ENCODE measurements at regions not wholly inside any gene's neighbourhood (a gene's known extent, or its start where the extent isn't known, plus 50 kb on each side); places are given as distances from the start of the nearest gene placed in this dataset.

DNA sequence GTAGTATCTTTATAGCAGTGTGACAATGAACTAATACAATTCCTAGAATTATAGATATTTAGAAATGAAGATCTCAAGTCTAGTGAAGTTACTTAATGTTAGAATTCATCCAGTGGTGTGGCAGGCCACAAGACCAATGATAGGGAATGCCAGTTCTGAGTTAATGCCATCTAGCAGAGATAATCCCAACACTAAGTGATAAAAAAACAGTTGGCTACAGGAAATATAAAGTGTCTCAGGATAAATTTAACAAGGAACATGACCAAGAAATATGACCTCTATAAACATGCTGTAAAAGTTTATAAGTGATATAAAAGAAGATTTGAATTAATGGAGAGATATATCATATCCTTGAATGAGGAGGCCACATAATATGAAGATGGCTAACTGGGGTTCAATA, 1790.5 kb upstream of the ADGRL3 start:
- no peaks in the 10 kb centered on the region for H3K79me1 ChIP-seq (ENCODE audit: low read length)
- H3K4me3 ChIP-seq (ENCODE audit: low read length), result no peak overlapping the region
- H4K5ac ChIP-seq (ENCODE audit: low read length), result no peak overlapping the region
- no peak overlapping the region for H3K56ac ChIP-seq (ENCODE audit: low read length)
- H2BK120ac ChIP-seq (ENCODE audit: low read depth, low read length), result no peak overlapping the region
- H3K36me3 ChIP-seq (ENCODE audit: control insufficient read depth, insufficient read depth, low read length), result no peaks in the 10 kb centered on the region
- no peak overlapping the region for H3K18ac ChIP-seq (ENCODE audit: low read length)
- no peak overlapping the region for H3K4me2 ChIP-seq (ENCODE audit: low read length)
- no peak for DNase-seq
- H2BK5ac ChIP-seq (ENCODE audit: low read length), result no peak overlapping the region
- H3K4ac ChIP-seq (ENCODE audit: low read depth, low read length), result no peak overlapping the region
- no peaks in the 10 kb centered on the region for H3K4me1 ChIP-seq (ENCODE audit: control insufficient read depth, low read depth, low read length)
- H4K8ac ChIP-seq (ENCODE audit: low read depth, low read length), result no peak overlapping the region
- no peak overlapping the region for H2BK15ac ChIP-seq (replicated peaks; ENCODE audit: low read depth)
- H3K27me3 ChIP-seq (ENCODE audit: insufficient read depth, low read length, poor library complexity), result no peaks in the 10 kb centered on the region
- H3K27ac ChIP-seq (ENCODE audit: low read depth, low read length), result no peak overlapping the region
- no peak overlapping the region for H3K9ac ChIP-seq (ENCODE audit: low read length)
- no peak overlapping the region for H3K23ac ChIP-seq (ENCODE audit: low read length)
- no peak overlapping the region for H2AK5ac ChIP-seq (ENCODE audit: low read length)
- no peaks in the 10 kb centered on the region for H3K79me2 ChIP-seq (ENCODE audit: control insufficient read depth, insufficient read depth, low read length)

DNA sequence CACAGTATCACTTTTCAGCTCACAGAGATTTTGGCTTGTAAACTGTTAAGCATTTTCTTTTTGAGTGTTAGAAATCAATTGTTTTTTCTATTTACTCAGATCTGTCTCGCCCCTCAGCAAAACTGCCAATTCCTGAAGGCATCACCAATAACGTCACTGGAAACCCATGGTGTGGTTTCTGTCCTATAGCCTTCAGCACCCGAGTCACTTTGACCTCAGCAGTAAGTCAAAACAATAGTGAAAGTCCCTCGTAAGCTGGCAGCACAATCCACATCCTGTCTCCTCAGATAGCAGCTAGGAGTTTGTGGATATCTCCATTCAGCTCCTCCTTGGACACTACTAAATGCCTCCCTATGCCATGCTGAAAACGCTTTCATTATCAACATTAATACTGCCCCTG, 1787.4 kb upstream of the ADGRL3 start:
- Histone ChIP-seq H3K18ac (ENCODE audit: low read length) (no peak overlapping the region), H3K27ac (ENCODE audit: low read depth, low read length) (no peak overlapping the region), H3K9ac (ENCODE audit: low read length) (no peak overlapping the region), H3K23ac (ENCODE audit: low read length) (no peak overlapping the region), H3K4me3 (ENCODE audit: low read length) (no peak overlapping the region), H2BK15ac (replicated peaks; ENCODE audit: low read depth) (no peak overlapping the region), H2AK5ac (ENCODE audit: low read length) (no peak overlapping the region), H3K56ac (ENCODE audit: low read length) (no peak overlapping the region), H3K4me1 (ENCODE audit: control insufficient read depth, low read depth, low read length) (no peaks in the 10 kb centered on the region), H4K8ac (ENCODE audit: low read depth, low read length) (no peak overlapping the region), H3K36me3 (ENCODE audit: control insufficient read depth, insufficient read depth, low read length) (no peaks in the 10 kb centered on the region), H3K4me2 (ENCODE audit: low read length) (no peak overlapping the region), H2BK5ac (ENCODE audit: low read length) (no peak overlapping the region), H2BK120ac (ENCODE audit: low read depth, low read length) (no peak overlapping the region), H4K5ac (ENCODE audit: low read length) (no peak overlapping the region), H3K79me2 (ENCODE audit: control insufficient read depth, insufficient read depth, low read length) (no peaks in the 10 kb centered on the region), H3K4ac (ENCODE audit: low read depth, low read length) (no peak overlapping the region), H3K27me3 (ENCODE audit: insufficient read depth, low read length, poor library complexity) (no peaks in the 10 kb centered on the region), H3K79me1 (ENCODE audit: low read length) (no peaks in the 10 kb centered on the region)
- WGBS (ENCODE audit: extremely low coverage, insufficient coverage, low lambda C conversion rate), result no CpG with 5 or more reads among the region's 5 CpGs
- no peak for DNase-seq

DNA sequence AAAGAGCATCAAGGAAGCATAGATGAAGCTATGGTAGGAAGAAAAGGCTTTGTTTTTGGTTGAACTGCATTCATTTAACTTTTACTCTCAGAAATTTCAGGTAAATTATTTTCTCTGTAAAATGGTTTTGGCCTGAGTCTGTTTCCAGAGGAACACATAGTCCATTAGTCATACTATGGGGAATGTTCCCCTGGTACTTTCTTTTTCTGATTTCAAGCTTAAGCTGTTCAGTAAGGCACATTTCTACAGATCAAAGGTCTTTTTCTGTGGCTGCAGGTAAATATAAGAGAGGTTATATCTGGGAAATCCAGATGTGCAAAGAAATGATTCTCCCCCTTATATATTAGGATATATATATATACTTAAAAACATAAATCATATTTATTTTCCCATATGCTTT, 1744.4 kb upstream of the ADGRL3 start:
- no peaks in the 10 kb centered on the region for H3K79me2 ChIP-seq (ENCODE audit: control insufficient read depth, insufficient read depth, low read length)
- H4K8ac ChIP-seq (ENCODE audit: low read depth, low read length), result no peak overlapping the region
- no peak for DNase-seq
- no peak overlapping the region for H3K9ac ChIP-seq (ENCODE audit: low read length)
- H3K36me3 ChIP-seq (ENCODE audit: control insufficient read depth, insufficient read depth, low read length), result no peaks in the 10 kb centered on the region
- no peak overlapping the region for H3K4me3 ChIP-seq (ENCODE audit: low read length)
- no peak overlapping the region for H2BK120ac ChIP-seq (ENCODE audit: low read depth, low read length)
- no peak overlapping the region for H3K4me2 ChIP-seq (ENCODE audit: low read length)
- H2AK5ac ChIP-seq (ENCODE audit: low read length), result no peak overlapping the region
- H4K5ac ChIP-seq (ENCODE audit: low read length), result no peak overlapping the region
- no peak overlapping the region for H2BK15ac ChIP-seq (replicated peaks; ENCODE audit: low read depth)
- H3K79me1 ChIP-seq (ENCODE audit: low read length), result no peaks in the 10 kb centered on the region
- H3K27me3 ChIP-seq (ENCODE audit: insufficient read depth, low read length, poor library complexity), result no peaks in the 10 kb centered on the region
- no peak overlapping the region for H3K18ac ChIP-seq (ENCODE audit: low read length)
- H3K4ac ChIP-seq (ENCODE audit: low read depth, low read length), result no peak overlapping the region
- H3K27ac ChIP-seq (ENCODE audit: low read depth, low read length), result no peak overlapping the region
- no peak overlapping the region for H3K56ac ChIP-seq (ENCODE audit: low read length)
- H3K23ac ChIP-seq (ENCODE audit: low read length), result no peak overlapping the region
- no peaks in the 10 kb centered on the region for H3K4me1 ChIP-seq (ENCODE audit: control insufficient read depth, low read depth, low read length)
- no peak overlapping the region for H2BK5ac ChIP-seq (ENCODE audit: low read length)

DNA sequence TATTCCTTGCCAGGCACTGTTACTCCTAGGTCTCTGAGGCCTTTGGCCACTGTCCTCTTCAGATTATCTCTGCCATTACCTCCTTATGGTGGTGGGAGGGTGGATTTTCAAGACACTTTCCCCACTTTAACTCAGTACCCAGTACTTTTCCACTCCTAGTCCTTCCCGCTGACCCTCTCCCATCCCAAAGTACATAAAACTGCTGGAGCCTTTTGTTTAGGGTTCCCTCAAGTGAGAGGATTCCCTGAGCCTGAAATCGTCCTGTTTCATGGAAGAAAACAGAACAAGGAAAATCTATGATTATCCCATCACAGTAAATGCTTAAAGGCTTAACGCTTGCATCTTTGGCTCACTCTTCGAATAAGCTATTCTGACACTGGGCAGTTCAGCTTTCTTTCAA, 1742.5 kb upstream of the ADGRL3 start:
- no peaks in the 10 kb centered on the region for H3K4me1 ChIP-seq (ENCODE audit: control insufficient read depth, low read depth, low read length)
- no peak overlapping the region for H3K9ac ChIP-seq (ENCODE audit: low read length)
- H4K8ac ChIP-seq (ENCODE audit: low read depth, low read length), result no peak overlapping the region
- H2AK5ac ChIP-seq (ENCODE audit: low read length), result no peak overlapping the region
- no peaks in the 10 kb centered on the region for H3K79me1 ChIP-seq (ENCODE audit: low read length)
- no peak overlapping the region for H3K4ac ChIP-seq (ENCODE audit: low read depth, low read length)
- no peak overlapping the region for H2BK5ac ChIP-seq (ENCODE audit: low read length)
- WGBS (ENCODE audit: extremely low coverage, insufficient coverage, low lambda C conversion rate), result no CpG with 5 or more reads among the region's 4 CpGs
- no peak overlapping the region for H3K18ac ChIP-seq (ENCODE audit: low read length)
- H2BK15ac ChIP-seq (replicated peaks; ENCODE audit: low read depth), result no peak overlapping the region
- no peak overlapping the region for H3K4me2 ChIP-seq (ENCODE audit: low read length)
- H3K56ac ChIP-seq (ENCODE audit: low read length), result no peak overlapping the region
- H3K27me3 ChIP-seq (ENCODE audit: insufficient read depth, low read length, poor library complexity), result no peaks in the 10 kb centered on the region
- no peak overlapping the region for H3K27ac ChIP-seq (ENCODE audit: low read depth, low read length)
- H3K79me2 ChIP-seq (ENCODE audit: control insufficient read depth, insufficient read depth, low read length), result no peaks in the 10 kb centered on the region
- H3K36me3 ChIP-seq (ENCODE audit: control insufficient read depth, insufficient read depth, low read length), result no peaks in the 10 kb centered on the region
- no peak overlapping the region for H3K23ac ChIP-seq (ENCODE audit: low read length)
- H4K5ac ChIP-seq (ENCODE audit: low read length), result no peak overlapping the region
- DNase-seq, result no peak
- no peak overlapping the region for H2BK120ac ChIP-seq (ENCODE audit: low read depth, low read length)
- H3K4me3 ChIP-seq (ENCODE audit: low read length), result no peak overlapping the region

DNA sequence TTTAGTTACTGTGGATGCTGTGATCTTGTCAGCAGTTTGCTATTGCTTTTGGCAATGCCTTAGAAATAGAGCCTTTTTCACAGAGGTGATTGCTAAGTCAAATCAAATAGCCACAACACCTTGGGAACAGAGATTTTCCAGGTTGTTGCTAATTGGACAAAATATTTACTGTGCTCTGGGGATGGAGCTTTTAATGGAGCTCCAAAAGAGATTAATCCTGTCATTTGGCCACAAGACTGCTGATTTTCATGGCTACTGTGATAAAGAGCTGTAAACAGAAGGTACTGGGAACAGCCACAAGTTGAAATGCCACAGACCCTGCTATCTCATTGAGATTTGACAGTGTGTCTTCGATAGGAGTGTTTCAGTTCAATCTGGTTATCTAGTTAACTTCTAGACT, 1715.2 kb upstream of the ADGRL3 start:
- H4K5ac ChIP-seq (ENCODE audit: low read length), result no peak overlapping the region
- no peak overlapping the region for H3K4ac ChIP-seq (ENCODE audit: low read depth, low read length)
- H2AK5ac ChIP-seq (ENCODE audit: low read length), result no peak overlapping the region
- no peaks in the 10 kb centered on the region for H3K79me1 ChIP-seq (ENCODE audit: low read length)
- H3K27me3 ChIP-seq (ENCODE audit: insufficient read depth, low read length, poor library complexity), result no peaks in the 10 kb centered on the region
- H4K8ac ChIP-seq (ENCODE audit: low read depth, low read length), result no peak overlapping the region
- no CpG with 5 or more reads among the region's 1 CpG for WGBS (ENCODE audit: extremely low coverage, insufficient coverage, low lambda C conversion rate)
- H3K18ac ChIP-seq (ENCODE audit: low read length), result no peak overlapping the region
- H3K4me1 ChIP-seq (ENCODE audit: control insufficient read depth, low read depth, low read length), result no peaks in the 10 kb centered on the region
- H3K4me3 ChIP-seq (ENCODE audit: low read length), result no peak overlapping the region
- peak; percentile 8 for DNase-seq
- H3K4me2 ChIP-seq (ENCODE audit: low read length), result no peak overlapping the region
- H2BK5ac ChIP-seq (ENCODE audit: low read length), result no peak overlapping the region
- H3K56ac ChIP-seq (ENCODE audit: low read length), result no peak overlapping the region
- no peak overlapping the region for H3K23ac ChIP-seq (ENCODE audit: low read length)
- H3K79me2 ChIP-seq (ENCODE audit: control insufficient read depth, insufficient read depth, low read length), result no peaks in the 10 kb centered on the region
- H2BK15ac ChIP-seq (replicated peaks; ENCODE audit: low read depth), result no peak overlapping the region
- H3K36me3 ChIP-seq (ENCODE audit: control insufficient read depth, insufficient read depth, low read length), result no peaks in the 10 kb centered on the region
- H3K9ac ChIP-seq (ENCODE audit: low read length), result no peak overlapping the region
- no peak overlapping the region for H2BK120ac ChIP-seq (ENCODE audit: low read depth, low read length)
- H3K27ac ChIP-seq (ENCODE audit: low read depth, low read length), result no peak overlapping the region

DNA sequence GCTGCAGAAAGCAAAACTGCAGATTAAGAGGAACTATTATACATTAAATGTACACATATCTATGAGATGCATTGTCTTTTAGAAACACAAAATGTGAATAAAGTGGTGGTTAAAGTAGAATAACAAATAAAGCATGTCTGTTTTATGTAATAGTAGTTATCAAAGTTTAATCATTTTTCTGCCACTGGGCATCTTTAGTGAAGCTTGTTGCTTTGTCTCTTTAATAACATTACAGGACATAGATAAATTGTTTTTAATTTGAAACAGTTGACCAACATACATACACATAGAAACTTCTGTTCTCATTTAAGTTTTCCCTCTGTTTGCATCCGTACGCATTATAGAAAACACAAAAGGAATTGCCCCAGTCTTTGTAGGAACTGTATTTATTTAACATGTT, 1700.0 kb upstream of the ADGRL3 start:
- Histone ChIP-seq H3K4me1 (ENCODE audit: control insufficient read depth, low read depth, low read length) (no peaks in the 10 kb centered on the region), H3K79me2 (ENCODE audit: control insufficient read depth, insufficient read depth, low read length) (no peaks in the 10 kb centered on the region), H3K23ac (ENCODE audit: low read length) (no peak overlapping the region), H3K36me3 (ENCODE audit: control insufficient read depth, insufficient read depth, low read length) (no peaks in the 10 kb centered on the region), H4K8ac (ENCODE audit: low read depth, low read length) (no peak overlapping the region), H3K27me3 (ENCODE audit: insufficient read depth, low read length, poor library complexity) (no peaks in the 10 kb centered on the region), H3K4ac (ENCODE audit: low read depth, low read length) (no peak overlapping the region), H3K4me3 (ENCODE audit: low read length) (no peak overlapping the region), H3K79me1 (ENCODE audit: low read length) (no peaks in the 10 kb centered on the region), H3K18ac (ENCODE audit: low read length) (no peak overlapping the region), H3K4me2 (ENCODE audit: low read length) (no peak overlapping the region), H2BK120ac (ENCODE audit: low read depth, low read length) (no peak overlapping the region), H3K56ac (ENCODE audit: low read length) (no peak overlapping the region), H4K5ac (ENCODE audit: low read length) (no peak overlapping the region), H2AK5ac (ENCODE audit: low read length) (no peak overlapping the region), H3K9ac (ENCODE audit: low read length) (no peak overlapping the region), H2BK5ac (ENCODE audit: low read length) (no peak overlapping the region), H3K27ac (ENCODE audit: low read depth, low read length) (no peak overlapping the region), H2BK15ac (replicated peaks; ENCODE audit: low read depth) (no peak overlapping the region)
- no peak for DNase-seq
- no CpG with 5 or more reads among the region's 2 CpGs for WGBS (ENCODE audit: extremely low coverage, insufficient coverage, low lambda C conversion rate)

Data from mesendoderm (in vitro differentiated cells).